HCT116 (cell line): ENCODE measurements at regions not wholly inside any gene's neighbourhood (a gene's known extent, or its start where the extent isn't known, plus 50 kb on each side); places are given as distances from the start of the nearest gene placed in this dataset.

Source experiments
- CEBPB ChIP-seq: IDR thresholded peaks from 2 replicates; pipeline ENCODE4 v1.6.1; 2012; ENCODE audit warnings: low read depth
- EGR1 ChIP-seq: IDR thresholded peaks from 2 replicates; pipeline ENCODE4 v1.6.1; 2012; ENCODE audit warnings: low read depth
- JUND ChIP-seq: IDR thresholded peaks from 2 replicates; pipeline ENCODE4 v1.6.1; 2012
- POLR2A ChIP-seq: IDR thresholded peaks from 2 replicates; pipeline ENCODE4 v1.7.0; 2011; ENCODE audit warnings: borderline replicate concordance; ENCODE audit not compliant: insufficient read depth, insufficient read length; ENCODE audit errors: extremely low read depth
- RAD21 ChIP-seq: IDR thresholded peaks from 2 replicates; pipeline ENCODE4 v1.6.1; 2012; ENCODE audit warnings: low read depth, mild to moderate bottlenecking
- SIN3A ChIP-seq: IDR thresholded peaks from 2 replicates; pipeline ENCODE4 v1.6.1; 2012; ENCODE audit warnings: low read depth
- SP1 ChIP-seq: IDR thresholded peaks from 2 replicates; pipeline ENCODE4 v1.6.1; 2012; ENCODE audit warnings: low read depth
- ZFX ChIP-seq: fragments of 450-650 bp; IDR thresholded peaks from 2 replicates; pipeline ENCODE4 v1.6.1; 2017
- TF ChIP-seq, protein P1 (sequence below), 3 experiments: fragments of 200-600 bp in 1 of 3; sonication (generic) in 1 of 3; IDR thresholded peaks in 2 of 3; conservative IDR thresholded peaks in 1 of 3; 2 replicates each; pipeline ENCODE4 v1.5.1; 2012 to 2017; ENCODE audit warnings: low read depth in 2 of 3, low read length in 2 of 3, antibody characterized with exemption in 1 of 3, borderline replicate concordance in 1 of 3, control low read depth in 1 of 3, mild to moderate bottlenecking in 1 of 3, mixed read lengths in 1 of 3, mixed run types in 1 of 3, moderate library complexity in 1 of 3; ENCODE audit not compliant: insufficient read depth in 1 of 3
- TF ChIP-seq, protein P2 (sequence below): IDR thresholded peaks from 2 replicates; pipeline ENCODE4 v1.6.1; 2012; ENCODE audit warnings: low read depth

DNA sequence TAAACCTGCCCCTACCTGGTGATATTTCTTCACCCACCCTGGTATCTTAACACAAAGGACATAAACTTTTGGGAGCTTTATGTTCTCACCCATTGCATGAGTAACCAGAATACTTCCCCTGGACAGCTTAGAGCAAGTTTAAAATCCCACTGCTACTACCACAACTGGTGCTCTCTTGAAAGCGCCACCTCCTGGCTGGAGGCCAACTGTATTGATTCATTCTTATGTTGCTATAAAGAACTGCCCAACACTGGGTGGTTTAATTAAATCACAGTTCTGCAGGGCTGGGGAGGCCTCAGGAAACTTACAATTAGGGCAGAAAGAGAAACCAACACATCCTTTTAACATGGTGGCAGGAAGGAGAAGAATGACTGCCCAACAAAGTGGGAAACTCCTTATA, 592.4 kb downstream of the EPHA3 start:
- TF ChIP-seq JUND: no peak
- TF ChIP-seq, protein P1, sequence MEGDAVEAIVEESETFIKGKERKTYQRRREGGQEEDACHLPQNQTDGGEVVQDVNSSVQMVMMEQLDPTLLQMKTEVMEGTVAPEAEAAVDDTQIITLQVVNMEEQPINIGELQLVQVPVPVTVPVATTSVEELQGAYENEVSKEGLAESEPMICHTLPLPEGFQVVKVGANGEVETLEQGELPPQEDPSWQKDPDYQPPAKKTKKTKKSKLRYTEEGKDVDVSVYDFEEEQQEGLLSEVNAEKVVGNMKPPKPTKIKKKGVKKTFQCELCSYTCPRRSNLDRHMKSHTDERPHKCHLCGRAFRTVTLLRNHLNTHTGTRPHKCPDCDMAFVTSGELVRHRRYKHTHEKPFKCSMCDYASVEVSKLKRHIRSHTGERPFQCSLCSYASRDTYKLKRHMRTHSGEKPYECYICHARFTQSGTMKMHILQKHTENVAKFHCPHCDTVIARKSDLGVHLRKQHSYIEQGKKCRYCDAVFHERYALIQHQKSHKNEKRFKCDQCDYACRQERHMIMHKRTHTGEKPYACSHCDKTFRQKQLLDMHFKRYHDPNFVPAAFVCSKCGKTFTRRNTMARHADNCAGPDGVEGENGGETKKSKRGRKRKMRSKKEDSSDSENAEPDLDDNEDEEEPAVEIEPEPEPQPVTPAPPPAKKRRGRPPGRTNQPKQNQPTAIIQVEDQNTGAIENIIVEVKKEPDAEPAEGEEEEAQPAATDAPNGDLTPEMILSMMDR (IDR thresholded peaks at IDR 0.05 in 2 of 3, conservative IDR thresholded peaks at IDR 0.05 in 1 of 3; ENCODE audit: borderline replicate concordance in 1 of 3, insufficient read depth in 1 of 3, low read depth in 2 of 3, low read length in 2 of 3): no peak
- TF ChIP-seq SIN3A: no peak
- TF ChIP-seq, protein P2, sequence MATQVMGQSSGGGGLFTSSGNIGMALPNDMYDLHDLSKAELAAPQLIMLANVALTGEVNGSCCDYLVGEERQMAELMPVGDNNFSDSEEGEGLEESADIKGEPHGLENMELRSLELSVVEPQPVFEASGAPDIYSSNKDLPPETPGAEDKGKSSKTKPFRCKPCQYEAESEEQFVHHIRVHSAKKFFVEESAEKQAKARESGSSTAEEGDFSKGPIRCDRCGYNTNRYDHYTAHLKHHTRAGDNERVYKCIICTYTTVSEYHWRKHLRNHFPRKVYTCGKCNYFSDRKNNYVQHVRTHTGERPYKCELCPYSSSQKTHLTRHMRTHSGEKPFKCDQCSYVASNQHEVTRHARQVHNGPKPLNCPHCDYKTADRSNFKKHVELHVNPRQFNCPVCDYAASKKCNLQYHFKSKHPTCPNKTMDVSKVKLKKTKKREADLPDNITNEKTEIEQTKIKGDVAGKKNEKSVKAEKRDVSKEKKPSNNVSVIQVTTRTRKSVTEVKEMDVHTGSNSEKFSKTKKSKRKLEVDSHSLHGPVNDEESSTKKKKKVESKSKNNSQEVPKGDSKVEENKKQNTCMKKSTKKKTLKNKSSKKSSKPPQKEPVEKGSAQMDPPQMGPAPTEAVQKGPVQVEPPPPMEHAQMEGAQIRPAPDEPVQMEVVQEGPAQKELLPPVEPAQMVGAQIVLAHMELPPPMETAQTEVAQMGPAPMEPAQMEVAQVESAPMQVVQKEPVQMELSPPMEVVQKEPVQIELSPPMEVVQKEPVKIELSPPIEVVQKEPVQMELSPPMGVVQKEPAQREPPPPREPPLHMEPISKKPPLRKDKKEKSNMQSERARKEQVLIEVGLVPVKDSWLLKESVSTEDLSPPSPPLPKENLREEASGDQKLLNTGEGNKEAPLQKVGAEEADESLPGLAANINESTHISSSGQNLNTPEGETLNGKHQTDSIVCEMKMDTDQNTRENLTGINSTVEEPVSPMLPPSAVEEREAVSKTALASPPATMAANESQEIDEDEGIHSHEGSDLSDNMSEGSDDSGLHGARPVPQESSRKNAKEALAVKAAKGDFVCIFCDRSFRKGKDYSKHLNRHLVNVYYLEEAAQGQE: no peak
- TF ChIP-seq RAD21: no peak
- no peak for TF ChIP-seq SP1
- no peak for TF ChIP-seq POLR2A
- TF ChIP-seq CEBPB: no peak
- no peak for TF ChIP-seq EGR1
- TF ChIP-seq ZFX: no peak
